Transverse colon (tissue), 4 donors: ENCODE measurements at regions not wholly inside any gene's neighbourhood (a gene's known extent, or its start where the extent isn't known, plus 50 kb on each side); places are given as distances from the start of the nearest gene placed in this dataset.

Experiments used
- CTCF ChIP-seq, 5 experiments: fragments of 200-600 bp in 3 of 5; fragments of 450-650 bp in 2 of 5; sonication (generic) in 3 of 5; IDR thresholded peaks; 1 replicate in 2 of 5; 2 replicates in 3 of 5; pipeline ENCODE4 v1.5.1; 2016 to 2017; ENCODE audit warnings: antibody characterized with exemption in 5 of 5, inconsistent platforms in 3 of 5, mild to moderate bottlenecking in 2 of 5, moderate library complexity in 1 of 5
- EP300 ChIP-seq: sonication (generic); formaldehyde crosslinking; IDR thresholded peaks from one replicate; pipeline ENCODE4 v1.6.1; 2017; ENCODE audit warnings: antibody characterized with exemption, low read depth
- POLR2A ChIP-seq: fragments of 450-650 bp; IDR thresholded peaks from one replicate; pipeline ENCODE4 v1.6.1; 2016; ENCODE audit warnings: antibody characterized with exemption, mild to moderate bottlenecking, moderate library complexity
- POLR2AphosphoS5 ChIP-seq, 3 donors: sonication (generic); formaldehyde crosslinking; IDR thresholded peaks; one replicate each; pipeline ENCODE4 v1.6.1; 2016; ENCODE audit warnings: antibody characterized with exemption in 3 of 3

- TF ChIP-seq POLR2A (no peak), CTCF (IDR thresholded peaks at IDR 0.05) (no peak), POLR2AphosphoS5 (IDR thresholded peaks at IDR 0.05) (no peak), EP300 (no peak)
Observed at GRCh38 chr4:164252286-164252685, 501.6 kb upstream of the SMIM31 start.
